Uterus (tissue), 2 donors: ENCODE measurements at regions not wholly inside any gene's neighbourhood (a gene's known extent, or its start where the extent isn't known, plus 50 kb on each side); places are given as distances from the start of the nearest gene placed in this dataset.

Experiments
- CTCF ChIP-seq, 4 experiments: fragments of 200-600 bp in 2 of 4; fragments of 450-650 bp in 2 of 4; sonication (generic) in 2 of 4; IDR thresholded peaks; one replicate each; pipeline ENCODE4 v1.5.1; 2016 to 2019; ENCODE audit warnings: antibody characterized with exemption in 4 of 4, mild to moderate bottlenecking in 2 of 4, moderate library complexity in 1 of 4
- POLR2A ChIP-seq, 2 donors: fragments of 450-650 bp; IDR thresholded peaks; one replicate each; pipeline ENCODE4 v1.6.1; 2016; ENCODE audit warnings: antibody characterized with exemption in 2 of 2, mild to moderate bottlenecking in 1 of 2, moderate library complexity in 1 of 2

GRCh38 chr15:62739507-62739906, 303.0 kb upstream of the TPM1 start:
- TF ChIP-seq CTCF (IDR thresholded peaks at IDR 0.05) (no peak), POLR2A (IDR thresholded peaks at IDR 0.05) (no peak)
